GM23248 (cell line): ENCODE measurements at regions not wholly inside any gene's neighbourhood (a gene's known extent, or its start where the extent isn't known, plus 50 kb on each side); places are given as distances from the start of the nearest gene placed in this dataset.
"Not testable (repeated sequence)": the region's sequence is repeated elsewhere in the genome, so short reads cannot be mapped to it uniquely, and the experiment has no call there.

Source experiments
- DNase-seq: peaks from one replicate; pipeline ENCODE4 v3.0.0-alpha.2; 2015
- H2AFZ ChIP-seq: fragments of 200-600 bp; sonication (generic); 2 replicates; pipeline ENCODE4 v1.6.1; 2016; ENCODE audit warnings: antibody characterized with exemption
- H3F3A ChIP-seq: fragments of 200-600 bp; sonication (generic); 2 replicates; pipeline ENCODE4 v1.6.1; 2016; ENCODE audit warnings: mild to moderate bottlenecking, antibody characterized with exemption, mixed run types; ENCODE audit not compliant: insufficient read depth
- H3K27ac ChIP-seq: fragments of 200-600 bp; sonication (generic); 2 replicates; pipeline ENCODE4 v1.5.1; 2016; ENCODE audit warnings: mild to moderate bottlenecking
- H3K27me3 ChIP-seq: fragments of 200-600 bp; sonication (generic); replicated peaks from 2 replicates; pipeline ENCODE4 v1.6.1; 2016; ENCODE audit warnings: mild to moderate bottlenecking; ENCODE audit not compliant: insufficient read depth
- H3K36me3 ChIP-seq: fragments of 200-600 bp; sonication (generic); 2 replicates; pipeline ENCODE4 v1.6.1; 2016; ENCODE audit warnings: low read depth, mild to moderate bottlenecking
- H3K4me1 ChIP-seq: fragments of 200-600 bp; sonication (generic); 2 replicates; pipeline ENCODE4 v1.6.1; 2016; ENCODE audit warnings: mild to moderate bottlenecking; ENCODE audit not compliant: insufficient read depth
- H3K4me2 ChIP-seq: fragments of 200-600 bp; sonication (generic); one replicate; pipeline ENCODE4 v1.6.1; 2016; ENCODE audit warnings: mild to moderate bottlenecking; ENCODE audit not compliant: unreplicated experiment
- H3K4me3 ChIP-seq: fragments of 200-600 bp; sonication (generic); 2 replicates; pipeline ENCODE4 v1.5.1; 2016; ENCODE audit warnings: mild to moderate bottlenecking
- H3K79me2 ChIP-seq: fragments of 200-600 bp; sonication (generic); 2 replicates; pipeline ENCODE4 v1.6.1; 2016; ENCODE audit warnings: mild to moderate bottlenecking; ENCODE audit not compliant: insufficient read depth
- H3K9ac ChIP-seq: fragments of 200-600 bp; sonication (generic); 2 replicates; pipeline ENCODE4 v1.6.1; 2016; ENCODE audit warnings: mild to moderate bottlenecking
- H3K9me2 ChIP-seq: fragments of 200-600 bp; sonication (generic); 2 replicates; pipeline ENCODE4 v1.6.1; 2016; ENCODE audit warnings: mixed run types, mild to moderate bottlenecking, moderate library complexity; ENCODE audit not compliant: insufficient read depth
- H3K9me3 ChIP-seq: fragments of 200-600 bp; sonication (generic); one replicate; pipeline ENCODE4 v1.6.1; 2017; ENCODE audit warnings: low read depth
- H4K20me1 ChIP-seq: fragments of 200-600 bp; sonication (generic); 2 replicates; pipeline ENCODE4 v1.6.0; 2016; ENCODE audit not compliant: insufficient read depth
- EZH2 ChIP-seq: fragments of 200-600 bp; sonication (generic); IDR thresholded peaks from 2 replicates; pipeline ENCODE4 v1.6.1; 2018; ENCODE audit warnings: antibody characterized with exemption, mild to moderate bottlenecking; ENCODE audit not compliant: insufficient read depth, poor library complexity, severe bottlenecking
- EZH2phosphoT487 ChIP-seq: fragments of 200-600 bp; sonication (generic); IDR thresholded peaks from 2 replicates; pipeline ENCODE4 v1.6.1; 2018; ENCODE audit warnings: antibody characterized with exemption, moderate library complexity, mild to moderate bottlenecking, low read depth; ENCODE audit not compliant: insufficient read depth
- WGBS, 2 experiments: methylation state at CpG; one replicate each; pipeline ENCODE4 v1.1.6; 2015 to 2017; ENCODE audit warnings: low lambda C conversion rate in 2 of 2, low coverage in 1 of 2; ENCODE audit errors: missing lambda C conversion rate in 2 of 2; 5-methylcytosine and 5-hydroxymethylcytosine counted together
- in situ Hi-C: fragments of 300-500 bp; cut with MboI; formaldehyde crosslinking; loops from 2 replicates; pipeline ENCODE4 v1.15.0; 2020

- H2AFZ ChIP-seq = no peak overlapping the region
- no peaks in the 10 kb centered on the region for H3K27me3 ChIP-seq
- H3K9ac ChIP-seq = no peak overlapping the region
- no peaks in the 10 kb centered on the region for H3F3A ChIP-seq
- H3K4me2 ChIP-seq = no peak overlapping the region
- WGBS, 2 experiments = 16 to 18% methylated on average over 4 of the region's 4 CpGs
- in situ Hi-C loops = no loop called here
- TF ChIP-seq EZH2phosphoT487 (no peak), EZH2 (no peak)
- no peak overlapping the region for H3K4me3 ChIP-seq
- no peaks in the 10 kb centered on the region for H4K20me1 ChIP-seq
- H3K9me3 ChIP-seq = no peaks in the 10 kb centered on the region
- DNase-seq = no peak
- no peak overlapping the region for H3K27ac ChIP-seq
- H3K4me1 ChIP-seq = no peaks in the 10 kb centered on the region
- no peaks in the 10 kb centered on the region for H3K9me2 ChIP-seq
- no peaks in the 10 kb centered on the region for H3K36me3 ChIP-seq
- H3K79me2 ChIP-seq = no peaks in the 10 kb centered on the region
Observed at GRCh38 chr10:121138918-121139317, 287.8 kb downstream of the WDR11 start.

- H3K36me3 ChIP-seq, H2AFZ ChIP-seq, in situ Hi-C loops, DNase-seq, H3K4me1 ChIP-seq, H4K20me1 ChIP-seq, H3K27me3 ChIP-seq, H3K79me2 ChIP-seq, H3K4me2 ChIP-seq, H3K4me3 ChIP-seq, H3K9me3 ChIP-seq, H3F3A ChIP-seq, H3K9me2 ChIP-seq, H3K27ac ChIP-seq, H3K9ac ChIP-seq: not testable (repeated sequence)
- 4 to 5% methylated on average over 2 of the region's 2 CpGs for WGBS, 2 experiments
Observed at GRCh38 chr10:121145802-121146395, 294.7 kb downstream of the WDR11 start.

GRCh38 chr10:121148921-121149320, 297.8 kb downstream of the WDR11 start:
- Histone ChIP-seq H3F3A (no peaks in the 10 kb centered on the region), H3K9me3 (no peaks in the 10 kb centered on the region), H3K4me3 (no peak overlapping the region), H2AFZ (no peak overlapping the region), H3K27me3 (no peaks in the 10 kb centered on the region), H3K36me3 (no peaks in the 10 kb centered on the region), H3K4me1 (no peaks in the 10 kb centered on the region), H3K27ac (no peak overlapping the region), H3K9ac (no peak overlapping the region), H3K4me2 (no peak overlapping the region), H4K20me1 (no peaks in the 10 kb centered on the region), H3K9me2 (no peaks in the 10 kb centered on the region), H3K79me2 (no peaks in the 10 kb centered on the region)
- DNase-seq = no peak
- in situ Hi-C loops = no loop called here
- TF ChIP-seq EZH2phosphoT487 = no peak
- WGBS, 2 experiments = 45 to 50% methylated on average over 13 of the region's 13 CpGs

DNA sequence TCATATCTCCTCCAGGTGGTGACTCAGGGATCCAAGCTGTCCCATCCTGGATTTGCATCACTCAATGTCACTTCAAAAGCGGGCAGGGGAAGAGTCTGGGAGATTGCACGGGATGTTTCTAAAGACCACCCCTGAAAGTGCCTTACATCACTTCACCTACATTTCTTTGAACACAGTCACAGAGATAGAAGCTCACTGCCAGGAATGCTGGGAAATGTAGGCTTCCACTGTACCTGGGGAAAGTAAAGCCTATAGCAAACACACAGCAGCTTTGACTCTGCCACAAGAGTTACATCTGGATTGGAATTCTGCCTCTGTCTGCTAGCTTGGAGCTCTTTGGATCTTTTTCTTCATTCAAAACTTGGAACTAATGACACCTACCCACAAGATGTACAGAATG, 300.9 kb downstream of the WDR11 start:
- in situ Hi-C loops = no loop called here
- Histone ChIP-seq H3K9me2 (no peaks in the 10 kb centered on the region), H3K9ac (no peak overlapping the region), H3F3A (no peaks in the 10 kb centered on the region), H4K20me1 (no peaks in the 10 kb centered on the region), H3K79me2 (no peaks in the 10 kb centered on the region), H3K4me1 (no peaks in the 10 kb centered on the region), H3K27me3 (no peaks in the 10 kb centered on the region), H2AFZ (no peak overlapping the region), H3K9me3 (no peaks in the 10 kb centered on the region), H3K4me2 (no peak overlapping the region), H3K36me3 (no peaks in the 10 kb centered on the region), H3K4me3 (no peak overlapping the region), H3K27ac (no peak overlapping the region)
- TF ChIP-seq EZH2 = no peak
- TF ChIP-seq EZH2phosphoT487 = no peak
- no peak for DNase-seq
- WGBS, 2 experiments = 41 to 60% methylated on average over 2 of the region's 2 CpGs

GRCh38 chr10:121152935-121153334, 301.8 kb downstream of the WDR11 start:
- DNase-seq = no peak
- H3K4me3 ChIP-seq = no peak overlapping the region
- no peaks in the 10 kb centered on the region for H4K20me1 ChIP-seq
- H3K27me3 ChIP-seq = no peaks in the 10 kb centered on the region
- no peaks in the 10 kb centered on the region for H3K9me2 ChIP-seq
- no peaks in the 10 kb centered on the region for H3K36me3 ChIP-seq
- H3K4me1 ChIP-seq = no peaks in the 10 kb centered on the region
- H3K9me3 ChIP-seq = no peaks in the 10 kb centered on the region
- no peak overlapping the region for H3K4me2 ChIP-seq
- TF ChIP-seq EZH2 (no peak), EZH2phosphoT487 (no peak)
- no peak overlapping the region for H2AFZ ChIP-seq
- no peaks in the 10 kb centered on the region for H3K79me2 ChIP-seq
- H3F3A ChIP-seq = no peaks in the 10 kb centered on the region
- 11 to 37% methylated on average over 1 of the region's 1 CpG for WGBS, 2 experiments
- no peak overlapping the region for H3K9ac ChIP-seq
- in situ Hi-C loops = no loop called here
- no peak overlapping the region for H3K27ac ChIP-seq
